ENCODE measurements at regions not wholly inside any gene's neighbourhood (a gene's known extent, or its start where the extent isn't known, plus 50 kb on each side); places are given as distances from the start of the nearest gene placed in this dataset.

- TF ChIP-seq, protein P1, sequence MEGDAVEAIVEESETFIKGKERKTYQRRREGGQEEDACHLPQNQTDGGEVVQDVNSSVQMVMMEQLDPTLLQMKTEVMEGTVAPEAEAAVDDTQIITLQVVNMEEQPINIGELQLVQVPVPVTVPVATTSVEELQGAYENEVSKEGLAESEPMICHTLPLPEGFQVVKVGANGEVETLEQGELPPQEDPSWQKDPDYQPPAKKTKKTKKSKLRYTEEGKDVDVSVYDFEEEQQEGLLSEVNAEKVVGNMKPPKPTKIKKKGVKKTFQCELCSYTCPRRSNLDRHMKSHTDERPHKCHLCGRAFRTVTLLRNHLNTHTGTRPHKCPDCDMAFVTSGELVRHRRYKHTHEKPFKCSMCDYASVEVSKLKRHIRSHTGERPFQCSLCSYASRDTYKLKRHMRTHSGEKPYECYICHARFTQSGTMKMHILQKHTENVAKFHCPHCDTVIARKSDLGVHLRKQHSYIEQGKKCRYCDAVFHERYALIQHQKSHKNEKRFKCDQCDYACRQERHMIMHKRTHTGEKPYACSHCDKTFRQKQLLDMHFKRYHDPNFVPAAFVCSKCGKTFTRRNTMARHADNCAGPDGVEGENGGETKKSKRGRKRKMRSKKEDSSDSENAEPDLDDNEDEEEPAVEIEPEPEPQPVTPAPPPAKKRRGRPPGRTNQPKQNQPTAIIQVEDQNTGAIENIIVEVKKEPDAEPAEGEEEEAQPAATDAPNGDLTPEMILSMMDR (IDR thresholded peaks at IDR 0.05) = no peak
- no peak for TF ChIP-seq POLR2A (IDR thresholded peaks at IDR 0.05)
Measured at GRCh38 chr1:82786883-82787282, 986.1 kb downstream of the ADGRL2 start.

All from Peyer's patch (tissue), 4 donors.